ENCODE measurements at regions not wholly inside any gene's neighbourhood (a gene's known extent, or its start where the extent isn't known, plus 50 kb on each side); places are given as distances from the start of the nearest gene placed in this dataset.

DNA sequence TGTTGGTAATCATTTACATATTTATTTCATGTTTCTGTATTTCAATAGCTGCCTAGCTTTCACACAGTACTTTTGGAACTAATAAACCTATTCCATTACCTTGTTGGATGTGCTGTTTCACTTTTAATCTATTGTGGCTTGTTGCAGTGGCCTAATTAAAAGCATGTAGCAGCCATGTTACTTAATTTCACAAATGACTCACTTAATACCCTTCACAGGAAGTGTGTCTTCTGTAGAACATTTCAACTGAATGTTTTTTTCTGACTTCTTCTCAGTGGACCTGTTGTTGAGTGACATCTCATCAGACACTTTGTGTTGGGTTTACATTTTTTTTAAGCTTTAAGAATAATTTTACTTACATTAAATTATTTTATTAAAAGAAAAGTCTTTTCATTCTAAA is 260.5 kb upstream of the THUMPD2 start:
- intact Hi-C loops (cut with micrococcal nuclease) (no loop called here), in situ Hi-C loops (cut with MboI) (no loop called here)
- FAIRE-seq (no peak), ATAC-seq (no peak), DNase-seq (ENCODE audit: extremely low read depth in 1 of 4, low spot score in 3 of 4) (no peak)
- H2AFZ ChIP-seq (ENCODE audit: low read depth, low read length), result no peak overlapping the region
- no peaks in the 10 kb centered on the region for H3K4me1 ChIP-seq (replicated peaks in 1 of 2; ENCODE audit: control insufficient read depth in 2 of 2, insufficient read depth in 2 of 2, low read length in 2 of 2)
- H3K79me2 ChIP-seq (ENCODE audit: control insufficient read depth, insufficient read depth, low read length), result no peaks in the 10 kb centered on the region
- H3K9me1 ChIP-seq (ENCODE audit: control insufficient read depth, insufficient read depth, low read length), result no peaks in the 10 kb centered on the region
- BruUV-seq (replicated peaks), result no TSS peak
- no peaks in the 10 kb centered on the region; the same call in 1 of the 2 replicates for H3K9me3 ChIP-seq (replicated peaks; ENCODE audit: control insufficient read depth, insufficient read depth, low read depth, low read length)
- H3K9ac ChIP-seq (ENCODE audit: insufficient read depth in 1 of 2, low read depth in 2 of 2, low read length in 2 of 2), result no peak overlapping the region
- H3K27ac ChIP-seq (ENCODE audit: extremely low read depth, low read depth, low read length), result no peak overlapping the region
- H3K36me3 ChIP-seq (ENCODE audit: control insufficient read depth, insufficient read depth, low read length), result no peaks in the 10 kb centered on the region
- no peaks in the 10 kb centered on the region for H4K20me1 ChIP-seq (replicated peaks; ENCODE audit: control insufficient read depth, insufficient read depth, low read length)
- H3K27me3 ChIP-seq (ENCODE audit: control insufficient read depth in 2 of 2, insufficient read depth in 2 of 2, low read length in 2 of 2), result no peaks in the 10 kb centered on the region
- no peak overlapping the region for H3K4me3 ChIP-seq
- ChIA-PET POLR2A (no interaction called here), CTCF (ENCODE audit: low intra/inter-chr PET ratio) (no interaction called here)
- H3K4me2 ChIP-seq (ENCODE audit: insufficient read depth, low read length), result no peak overlapping the region
- TF ChIP-seq, protein P1, sequence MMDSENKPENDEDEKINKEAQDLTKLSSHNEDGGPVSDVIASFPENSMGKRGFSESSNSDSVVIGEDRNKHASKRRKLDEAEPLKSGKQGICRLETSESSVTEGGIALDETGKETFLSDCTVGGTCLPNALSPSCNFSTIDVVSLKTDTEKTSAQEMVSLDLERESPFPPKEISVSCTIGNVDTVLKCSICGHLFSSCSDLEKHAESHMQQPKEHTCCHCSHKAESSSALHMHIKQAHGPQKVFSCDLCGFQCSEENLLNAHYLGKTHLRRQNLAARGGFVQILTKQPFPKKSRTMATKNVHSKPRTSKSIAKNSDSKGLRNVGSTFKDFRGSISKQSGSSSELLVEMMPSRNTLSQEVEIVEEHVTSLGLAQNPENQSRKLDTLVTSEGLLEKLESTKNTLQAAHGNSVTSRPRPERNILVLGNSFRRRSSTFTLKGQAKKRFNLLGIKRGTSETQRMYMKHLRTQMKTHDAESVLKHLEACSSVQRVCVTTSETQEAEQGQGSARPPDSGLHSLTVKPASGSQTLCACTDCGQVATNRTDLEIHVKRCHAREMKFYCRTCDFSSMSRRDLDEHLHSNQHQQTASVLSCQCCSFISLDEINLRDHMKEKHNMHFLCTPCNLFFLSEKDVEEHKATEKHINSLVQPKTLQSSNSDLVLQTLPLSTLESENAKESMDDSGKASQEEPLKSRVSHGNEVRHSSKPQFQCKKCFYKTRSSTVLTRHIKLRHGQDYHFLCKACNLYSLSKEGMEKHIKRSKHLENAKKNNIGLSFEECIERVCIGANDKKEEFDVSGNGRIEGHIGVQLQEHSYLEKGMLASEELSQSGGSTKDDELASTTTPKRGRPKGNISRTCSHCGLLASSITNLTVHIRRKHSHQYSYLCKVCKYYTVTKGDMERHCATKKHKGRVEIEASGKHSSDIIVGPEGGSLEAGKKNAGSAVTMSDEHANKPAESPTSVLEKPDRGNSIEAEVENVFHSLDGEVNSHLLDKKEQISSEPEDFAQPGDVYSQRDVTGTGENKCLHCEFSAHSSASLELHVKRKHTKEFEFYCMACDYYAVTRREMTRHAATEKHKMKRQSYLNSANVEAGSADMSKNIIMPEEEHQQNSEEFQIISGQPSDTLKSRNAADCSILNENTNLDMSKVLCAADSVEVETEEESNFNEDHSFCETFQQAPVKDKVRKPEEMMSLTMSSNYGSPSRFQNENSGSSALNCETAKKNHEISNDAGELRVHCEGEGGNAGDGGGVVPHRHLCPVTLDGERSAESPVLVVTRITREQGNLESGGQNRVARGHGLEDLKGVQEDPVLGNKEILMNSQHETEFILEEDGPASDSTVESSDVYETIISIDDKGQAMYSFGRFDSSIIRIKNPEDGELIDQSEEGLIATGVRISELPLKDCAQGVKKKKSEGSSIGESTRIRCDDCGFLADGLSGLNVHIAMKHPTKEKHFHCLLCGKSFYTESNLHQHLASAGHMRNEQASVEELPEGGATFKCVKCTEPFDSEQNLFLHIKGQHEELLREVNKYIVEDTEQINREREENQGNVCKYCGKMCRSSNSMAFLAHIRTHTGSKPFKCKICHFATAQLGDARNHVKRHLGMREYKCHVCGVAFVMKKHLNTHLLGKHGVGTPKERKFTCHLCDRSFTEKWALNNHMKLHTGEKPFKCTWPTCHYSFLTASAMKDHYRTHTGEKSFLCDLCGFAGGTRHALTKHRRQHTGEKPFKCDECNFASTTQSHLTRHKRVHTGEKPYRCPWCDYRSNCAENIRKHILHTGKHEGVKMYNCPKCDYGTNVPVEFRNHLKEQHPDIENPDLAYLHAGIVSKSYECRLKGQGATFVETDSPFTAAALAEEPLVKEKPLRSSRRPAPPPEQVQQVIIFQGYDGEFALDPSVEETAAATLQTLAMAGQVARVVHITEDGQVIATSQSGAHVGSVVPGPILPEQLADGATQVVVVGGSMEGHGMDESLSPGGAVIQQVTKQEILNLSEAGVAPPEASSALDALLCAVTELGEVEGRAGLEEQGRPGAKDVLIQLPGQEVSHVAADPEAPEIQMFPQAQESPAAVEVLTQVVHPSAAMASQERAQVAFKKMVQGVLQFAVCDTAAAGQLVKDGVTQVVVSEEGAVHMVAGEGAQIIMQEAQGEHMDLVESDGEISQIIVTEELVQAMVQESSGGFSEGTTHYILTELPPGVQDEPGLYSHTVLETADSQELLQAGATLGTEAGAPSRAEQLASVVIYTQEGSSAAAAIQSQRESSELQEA (IDR thresholded peaks at IDR 0.05; ENCODE audit: low read depth), result no peak
- TF ChIP-seq, protein P2, sequence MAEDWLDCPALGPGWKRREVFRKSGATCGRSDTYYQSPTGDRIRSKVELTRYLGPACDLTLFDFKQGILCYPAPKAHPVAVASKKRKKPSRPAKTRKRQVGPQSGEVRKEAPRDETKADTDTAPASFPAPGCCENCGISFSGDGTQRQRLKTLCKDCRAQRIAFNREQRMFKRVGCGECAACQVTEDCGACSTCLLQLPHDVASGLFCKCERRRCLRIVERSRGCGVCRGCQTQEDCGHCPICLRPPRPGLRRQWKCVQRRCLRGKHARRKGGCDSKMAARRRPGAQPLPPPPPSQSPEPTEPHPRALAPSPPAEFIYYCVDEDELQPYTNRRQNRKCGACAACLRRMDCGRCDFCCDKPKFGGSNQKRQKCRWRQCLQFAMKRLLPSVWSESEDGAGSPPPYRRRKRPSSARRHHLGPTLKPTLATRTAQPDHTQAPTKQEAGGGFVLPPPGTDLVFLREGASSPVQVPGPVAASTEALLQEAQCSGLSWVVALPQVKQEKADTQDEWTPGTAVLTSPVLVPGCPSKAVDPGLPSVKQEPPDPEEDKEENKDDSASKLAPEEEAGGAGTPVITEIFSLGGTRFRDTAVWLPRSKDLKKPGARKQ (CRISPR knock-in tag; IDR thresholded peaks at IDR 0.05), result no peak
- no peak for TF ChIP-seq XRCC5 (IDR thresholded peaks at IDR 0.05; ENCODE audit: low read depth, low read length)
- no peak for TF ChIP-seq RFX5 (IDR thresholded peaks at IDR 0.05; ENCODE audit: low read depth, low read length)
- TF ChIP-seq ZNF175 (CRISPR knock-in tag; IDR thresholded peaks at IDR 0.05; ENCODE audit: low read depth), result no peak
- TF ChIP-seq ZNF77 (CRISPR knock-in tag; IDR thresholded peaks at IDR 0.05), result no peak
- no peak for TF ChIP-seq NCOA6 (IDR thresholded peaks at IDR 0.05)
- no peak for TF ChIP-seq SP2 (IDR thresholded peaks at IDR 0.05; ENCODE audit: extremely low read depth, low read depth, low read length, poor library complexity, severe bottlenecking)
- TF ChIP-seq E2F3 (CRISPR knock-in tag; IDR thresholded peaks at IDR 0.05), result no peak
- TF ChIP-seq, protein P3, sequence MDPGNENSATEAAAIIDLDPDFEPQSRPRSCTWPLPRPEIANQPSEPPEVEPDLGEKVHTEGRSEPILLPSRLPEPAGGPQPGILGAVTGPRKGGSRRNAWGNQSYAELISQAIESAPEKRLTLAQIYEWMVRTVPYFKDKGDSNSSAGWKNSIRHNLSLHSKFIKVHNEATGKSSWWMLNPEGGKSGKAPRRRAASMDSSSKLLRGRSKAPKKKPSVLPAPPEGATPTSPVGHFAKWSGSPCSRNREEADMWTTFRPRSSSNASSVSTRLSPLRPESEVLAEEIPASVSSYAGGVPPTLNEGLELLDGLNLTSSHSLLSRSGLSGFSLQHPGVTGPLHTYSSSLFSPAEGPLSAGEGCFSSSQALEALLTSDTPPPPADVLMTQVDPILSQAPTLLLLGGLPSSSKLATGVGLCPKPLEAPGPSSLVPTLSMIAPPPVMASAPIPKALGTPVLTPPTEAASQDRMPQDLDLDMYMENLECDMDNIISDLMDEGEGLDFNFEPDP (CRISPR knock-in tag; IDR thresholded peaks at IDR 0.05), result no peak
- no peak for TF ChIP-seq KDM2B (CRISPR knock-in tag; IDR thresholded peaks at IDR 0.05)
- TF ChIP-seq, protein P4, sequence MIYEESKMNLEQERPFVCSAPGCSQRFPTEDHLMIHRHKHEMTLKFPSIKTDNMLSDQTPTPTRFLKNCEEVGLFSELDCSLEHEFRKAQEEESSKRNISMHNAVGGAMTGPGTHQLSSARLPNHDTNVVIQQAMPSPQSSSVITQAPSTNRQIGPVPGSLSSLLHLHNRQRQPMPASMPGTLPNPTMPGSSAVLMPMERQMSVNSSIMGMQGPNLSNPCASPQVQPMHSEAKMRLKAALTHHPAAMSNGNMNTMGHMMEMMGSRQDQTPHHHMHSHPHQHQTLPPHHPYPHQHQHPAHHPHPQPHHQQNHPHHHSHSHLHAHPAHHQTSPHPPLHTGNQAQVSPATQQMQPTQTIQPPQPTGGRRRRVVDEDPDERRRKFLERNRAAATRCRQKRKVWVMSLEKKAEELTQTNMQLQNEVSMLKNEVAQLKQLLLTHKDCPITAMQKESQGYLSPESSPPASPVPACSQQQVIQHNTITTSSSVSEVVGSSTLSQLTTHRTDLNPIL (CRISPR knock-in tag; IDR thresholded peaks at IDR 0.05), result no peak
